ENCODE measurements at regions not wholly inside any gene's neighbourhood (a gene's known extent, or its start where the extent isn't known, plus 50 kb on each side); places are given as distances from the start of the nearest gene placed in this dataset.

DNA sequence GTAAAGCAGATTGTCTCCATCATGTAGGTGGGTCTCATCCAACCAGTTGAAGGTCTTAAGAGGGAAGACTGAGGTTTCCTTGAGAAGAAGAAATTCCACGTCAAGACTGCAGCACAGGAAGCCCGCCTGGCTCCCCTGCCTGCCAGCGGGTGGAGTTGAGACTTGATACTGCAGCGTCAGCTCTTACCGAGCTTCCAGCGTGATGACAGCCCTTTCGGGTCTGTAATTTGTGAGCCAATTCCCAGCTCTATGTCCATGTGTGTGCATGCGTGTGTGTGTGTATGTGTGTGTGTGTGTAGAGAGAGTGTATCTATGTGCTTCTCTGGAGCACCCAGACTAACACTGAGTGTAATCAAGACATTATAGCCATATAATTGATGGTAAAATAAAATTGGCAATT is 379.7 kb upstream of the IRX2 start:
- Histone ChIP-seq H3K27ac (ENCODE audit: low read length) (no peak overlapping the region), H3K36me3 (ENCODE audit: control insufficient read depth, insufficient read depth, low read length) (no peaks in the 10 kb centered on the region), H3K27me3 (ENCODE audit: control insufficient read depth, insufficient read depth, low read length) (no peaks in the 10 kb centered on the region; the same call in 1 of the 2 replicates), H3K4me1 (ENCODE audit: control insufficient read depth, insufficient read depth, low read length) (no peaks in the 10 kb centered on the region), H3K4me3 (ENCODE audit: low read depth in 2 of 2, low read length in 2 of 2) (no peak overlapping the region), H3K9me3 (ENCODE audit: control insufficient read depth, insufficient read depth, low read depth, low read length) (no peaks in the 10 kb centered on the region)
- intact Hi-C loops (cut with micrococcal nuclease; ENCODE audit: unreplicated experiment): no loop called here
- TF ChIP-seq, protein P1, sequence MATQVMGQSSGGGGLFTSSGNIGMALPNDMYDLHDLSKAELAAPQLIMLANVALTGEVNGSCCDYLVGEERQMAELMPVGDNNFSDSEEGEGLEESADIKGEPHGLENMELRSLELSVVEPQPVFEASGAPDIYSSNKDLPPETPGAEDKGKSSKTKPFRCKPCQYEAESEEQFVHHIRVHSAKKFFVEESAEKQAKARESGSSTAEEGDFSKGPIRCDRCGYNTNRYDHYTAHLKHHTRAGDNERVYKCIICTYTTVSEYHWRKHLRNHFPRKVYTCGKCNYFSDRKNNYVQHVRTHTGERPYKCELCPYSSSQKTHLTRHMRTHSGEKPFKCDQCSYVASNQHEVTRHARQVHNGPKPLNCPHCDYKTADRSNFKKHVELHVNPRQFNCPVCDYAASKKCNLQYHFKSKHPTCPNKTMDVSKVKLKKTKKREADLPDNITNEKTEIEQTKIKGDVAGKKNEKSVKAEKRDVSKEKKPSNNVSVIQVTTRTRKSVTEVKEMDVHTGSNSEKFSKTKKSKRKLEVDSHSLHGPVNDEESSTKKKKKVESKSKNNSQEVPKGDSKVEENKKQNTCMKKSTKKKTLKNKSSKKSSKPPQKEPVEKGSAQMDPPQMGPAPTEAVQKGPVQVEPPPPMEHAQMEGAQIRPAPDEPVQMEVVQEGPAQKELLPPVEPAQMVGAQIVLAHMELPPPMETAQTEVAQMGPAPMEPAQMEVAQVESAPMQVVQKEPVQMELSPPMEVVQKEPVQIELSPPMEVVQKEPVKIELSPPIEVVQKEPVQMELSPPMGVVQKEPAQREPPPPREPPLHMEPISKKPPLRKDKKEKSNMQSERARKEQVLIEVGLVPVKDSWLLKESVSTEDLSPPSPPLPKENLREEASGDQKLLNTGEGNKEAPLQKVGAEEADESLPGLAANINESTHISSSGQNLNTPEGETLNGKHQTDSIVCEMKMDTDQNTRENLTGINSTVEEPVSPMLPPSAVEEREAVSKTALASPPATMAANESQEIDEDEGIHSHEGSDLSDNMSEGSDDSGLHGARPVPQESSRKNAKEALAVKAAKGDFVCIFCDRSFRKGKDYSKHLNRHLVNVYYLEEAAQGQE (IDR thresholded peaks at IDR 0.05; ENCODE audit: insufficient read depth in 1 of 2, low read depth in 2 of 2, low read length in 1 of 2): no peak
- TF ChIP-seq TCF7L2 (IDR thresholded peaks at IDR 0.05; ENCODE audit: low read depth, low read length) (no peak), SIN3A (IDR thresholded peaks at IDR 0.05; ENCODE audit: borderline replicate concordance, insufficient read depth, low read depth, low read length) (no peak), POLR2AphosphoS5 (IDR thresholded peaks at IDR 0.05; ENCODE audit: low read depth, low read length) (no peak)
- TF ChIP-seq, protein P2, sequence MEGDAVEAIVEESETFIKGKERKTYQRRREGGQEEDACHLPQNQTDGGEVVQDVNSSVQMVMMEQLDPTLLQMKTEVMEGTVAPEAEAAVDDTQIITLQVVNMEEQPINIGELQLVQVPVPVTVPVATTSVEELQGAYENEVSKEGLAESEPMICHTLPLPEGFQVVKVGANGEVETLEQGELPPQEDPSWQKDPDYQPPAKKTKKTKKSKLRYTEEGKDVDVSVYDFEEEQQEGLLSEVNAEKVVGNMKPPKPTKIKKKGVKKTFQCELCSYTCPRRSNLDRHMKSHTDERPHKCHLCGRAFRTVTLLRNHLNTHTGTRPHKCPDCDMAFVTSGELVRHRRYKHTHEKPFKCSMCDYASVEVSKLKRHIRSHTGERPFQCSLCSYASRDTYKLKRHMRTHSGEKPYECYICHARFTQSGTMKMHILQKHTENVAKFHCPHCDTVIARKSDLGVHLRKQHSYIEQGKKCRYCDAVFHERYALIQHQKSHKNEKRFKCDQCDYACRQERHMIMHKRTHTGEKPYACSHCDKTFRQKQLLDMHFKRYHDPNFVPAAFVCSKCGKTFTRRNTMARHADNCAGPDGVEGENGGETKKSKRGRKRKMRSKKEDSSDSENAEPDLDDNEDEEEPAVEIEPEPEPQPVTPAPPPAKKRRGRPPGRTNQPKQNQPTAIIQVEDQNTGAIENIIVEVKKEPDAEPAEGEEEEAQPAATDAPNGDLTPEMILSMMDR (IDR thresholded peaks at IDR 0.05): no peak
- DNase-seq (ENCODE audit: low read depth, low spot score) (no peak), ATAC-seq (no peak)
- no TSS peak for BruUV-seq (replicated peaks)
- CTCF ChIA-PET: no interaction called here
- in situ Hi-C loops (cut with HindIII; ENCODE audit: low pct_unique_long_range_greater_than_20kb, low sequenced_read_pairs): no loop called here
- POLR2A ChIA-PET: no interaction called here

DNA sequence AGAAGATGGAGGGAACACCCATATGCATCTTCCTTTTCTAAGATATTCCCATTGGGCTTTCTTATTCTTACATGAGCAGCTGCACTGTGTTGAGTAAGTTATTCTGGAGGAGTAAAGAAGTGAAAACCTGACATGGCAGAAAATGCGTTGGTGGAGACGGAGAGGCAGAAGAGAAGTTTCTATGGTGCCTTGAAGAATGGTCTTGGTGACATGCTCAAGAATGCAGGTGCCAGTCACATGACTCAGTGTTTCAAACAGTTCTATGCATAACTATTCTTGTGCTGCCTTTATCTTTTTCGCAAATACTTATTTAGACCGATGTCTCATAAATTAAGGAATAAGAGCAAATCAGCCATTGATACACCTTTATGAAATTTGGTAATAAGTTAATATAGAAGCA is 377.8 kb upstream of the IRX2 start:
- no peak for DNase-seq (ENCODE audit: low read depth, low spot score)
- H3K36me3 ChIP-seq (ENCODE audit: control insufficient read depth, insufficient read depth, low read length): no peaks in the 10 kb centered on the region
- no TSS peak for BruUV-seq (replicated peaks)
- CTCF ChIA-PET: no interaction called here
- in situ Hi-C loops (cut with HindIII; ENCODE audit: low pct_unique_long_range_greater_than_20kb, low sequenced_read_pairs): no loop called here
- no peak overlapping the region for H3K4me3 ChIP-seq (ENCODE audit: low read depth in 2 of 2, low read length in 2 of 2)
- H3K27ac ChIP-seq (ENCODE audit: low read length): no peak overlapping the region
- POLR2A ChIA-PET: no interaction called here
- no peak for ATAC-seq
- no peaks in the 10 kb centered on the region for H3K4me1 ChIP-seq (ENCODE audit: control insufficient read depth, insufficient read depth, low read length)
- H3K9me3 ChIP-seq (ENCODE audit: control insufficient read depth, insufficient read depth, low read depth, low read length): no peaks in the 10 kb centered on the region
- no peaks in the 10 kb centered on the region; the same call in 1 of the 2 replicates for H3K27me3 ChIP-seq (ENCODE audit: control insufficient read depth, insufficient read depth, low read length)
- intact Hi-C loops (cut with micrococcal nuclease; ENCODE audit: unreplicated experiment): no loop called here
- TF ChIP-seq, protein P1 (IDR thresholded peaks at IDR 0.05; ENCODE audit: insufficient read depth in 1 of 2, low read depth in 2 of 2, low read length in 1 of 2): no peak
- TF ChIP-seq, protein P2 (IDR thresholded peaks at IDR 0.05): no peak
- no peak for TF ChIP-seq POLR2AphosphoS5 (IDR thresholded peaks at IDR 0.05; ENCODE audit: low read depth, low read length)
- TF ChIP-seq TCF7L2 (IDR thresholded peaks at IDR 0.05; ENCODE audit: low read depth, low read length): no peak
- TF ChIP-seq SIN3A (IDR thresholded peaks at IDR 0.05; ENCODE audit: borderline replicate concordance, insufficient read depth, low read depth, low read length): no peak

Measured in Panc1 (cell line).